Astrocyte of the cerebellum (primary cell): ENCODE measurements at regions not wholly inside any gene's neighbourhood (a gene's known extent, or its start where the extent isn't known, plus 50 kb on each side); places are given as distances from the start of the nearest gene placed in this dataset.

Source experiments
- DNase-seq: peaks from one replicate; pipeline ENCODE4 v3.0.0-alpha.2; 2011; ENCODE audit warnings: low read depth
- H3K4me3 ChIP-seq: 2 replicates; pipeline ENCODE4 v1.5.1; 2011; ENCODE audit warnings: mild to moderate bottlenecking, low read depth, low read length, moderate library complexity
- in situ Hi-C: cut with HindIII; loops from 2 replicates; pipeline ENCODE4 v1.10.0; 2017; ENCODE audit warnings: low sequenced_read_pairs
- TF ChIP-seq, protein P1 (sequence below): IDR thresholded peaks from 2 replicates; pipeline ENCODE4 v1.5.1; 2012; ENCODE audit warnings: low read length, low read depth, moderate library complexity, mild to moderate bottlenecking; ENCODE audit errors: missing control alignments

DNA sequence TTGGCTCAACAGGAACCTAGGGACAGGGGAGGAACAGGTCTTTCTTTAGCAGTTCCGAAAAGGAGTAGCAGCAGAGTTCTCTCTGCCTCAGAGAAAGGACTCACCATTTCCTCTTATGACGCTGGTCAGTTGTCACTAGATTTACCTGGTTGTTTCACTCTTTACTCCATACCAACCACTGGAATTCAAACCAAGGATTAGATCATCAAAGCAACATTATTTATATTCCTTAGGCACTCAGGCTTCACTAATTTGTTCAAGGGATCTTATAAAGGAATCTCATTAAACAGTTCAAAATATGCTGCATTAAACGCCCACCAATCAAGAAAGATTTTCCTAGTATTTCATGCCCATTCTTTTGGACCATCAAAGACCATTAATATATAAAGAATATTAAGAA lies 1129.5 kb upstream of the MAP3K7 start:
- in situ Hi-C loops, result no loop called here
- no peak overlapping the region for H3K4me3 ChIP-seq
- DNase-seq, result peak; percentile 58
- TF ChIP-seq, protein P1, sequence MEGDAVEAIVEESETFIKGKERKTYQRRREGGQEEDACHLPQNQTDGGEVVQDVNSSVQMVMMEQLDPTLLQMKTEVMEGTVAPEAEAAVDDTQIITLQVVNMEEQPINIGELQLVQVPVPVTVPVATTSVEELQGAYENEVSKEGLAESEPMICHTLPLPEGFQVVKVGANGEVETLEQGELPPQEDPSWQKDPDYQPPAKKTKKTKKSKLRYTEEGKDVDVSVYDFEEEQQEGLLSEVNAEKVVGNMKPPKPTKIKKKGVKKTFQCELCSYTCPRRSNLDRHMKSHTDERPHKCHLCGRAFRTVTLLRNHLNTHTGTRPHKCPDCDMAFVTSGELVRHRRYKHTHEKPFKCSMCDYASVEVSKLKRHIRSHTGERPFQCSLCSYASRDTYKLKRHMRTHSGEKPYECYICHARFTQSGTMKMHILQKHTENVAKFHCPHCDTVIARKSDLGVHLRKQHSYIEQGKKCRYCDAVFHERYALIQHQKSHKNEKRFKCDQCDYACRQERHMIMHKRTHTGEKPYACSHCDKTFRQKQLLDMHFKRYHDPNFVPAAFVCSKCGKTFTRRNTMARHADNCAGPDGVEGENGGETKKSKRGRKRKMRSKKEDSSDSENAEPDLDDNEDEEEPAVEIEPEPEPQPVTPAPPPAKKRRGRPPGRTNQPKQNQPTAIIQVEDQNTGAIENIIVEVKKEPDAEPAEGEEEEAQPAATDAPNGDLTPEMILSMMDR, result no peak

DNA sequence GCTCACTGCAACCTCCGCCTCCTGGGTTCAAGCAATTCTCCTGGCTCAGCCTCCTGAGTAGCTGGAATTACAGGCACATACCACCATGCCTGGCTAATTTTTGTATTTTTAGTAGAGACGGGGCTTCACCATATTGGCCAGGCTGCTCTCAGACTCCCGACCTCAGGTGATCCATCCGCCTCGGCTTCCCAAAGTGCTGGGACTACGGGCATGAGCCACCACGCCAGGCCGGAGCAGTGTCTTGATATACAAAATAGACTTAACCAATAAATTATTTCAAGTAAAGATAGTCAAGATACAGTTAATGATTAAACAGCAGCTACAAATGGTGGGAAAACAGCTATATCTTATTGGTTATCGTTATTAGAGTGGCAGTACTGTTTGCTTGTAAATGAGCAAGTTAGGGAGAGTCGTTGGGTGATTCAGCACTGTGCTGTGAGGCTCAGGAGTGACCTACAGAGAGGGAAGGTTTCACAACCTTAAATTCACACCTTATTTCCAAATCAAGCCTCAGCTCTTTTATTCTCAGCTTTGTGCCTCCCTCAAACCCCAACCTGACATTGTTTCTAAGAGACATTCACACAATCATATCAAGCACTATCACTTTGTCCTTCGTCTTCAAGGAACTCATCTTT lies 1128.4 kb upstream of the MAP3K7 start:
- no peak for DNase-seq
- H3K4me3 ChIP-seq, result no peak overlapping the region
- TF ChIP-seq, protein P1, result no peak
- in situ Hi-C loops, result no loop called here

DNA sequence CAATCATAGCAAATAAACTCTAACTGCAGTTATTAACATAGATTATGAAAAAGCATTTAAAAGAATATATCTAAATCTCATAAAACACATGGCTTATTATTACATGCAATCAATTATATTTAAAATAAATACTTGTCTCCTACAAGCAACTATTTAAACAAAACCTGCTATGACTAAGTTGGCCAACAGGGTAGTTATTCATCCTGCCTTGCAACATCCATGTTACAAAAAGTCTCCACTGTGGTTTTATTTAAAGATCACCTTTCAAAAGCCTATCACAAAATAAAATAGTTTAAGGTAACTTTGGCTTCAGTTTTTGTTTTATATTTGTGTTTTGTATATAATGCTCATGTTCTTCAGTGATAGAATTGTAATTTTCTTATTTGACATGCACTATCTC lies 1127.0 kb upstream of the MAP3K7 start:
- H3K4me3 ChIP-seq, result no peak overlapping the region
- TF ChIP-seq, protein P1, result peak; percentile 5
- in situ Hi-C loops, result no loop called here
- no peak for DNase-seq

DNA sequence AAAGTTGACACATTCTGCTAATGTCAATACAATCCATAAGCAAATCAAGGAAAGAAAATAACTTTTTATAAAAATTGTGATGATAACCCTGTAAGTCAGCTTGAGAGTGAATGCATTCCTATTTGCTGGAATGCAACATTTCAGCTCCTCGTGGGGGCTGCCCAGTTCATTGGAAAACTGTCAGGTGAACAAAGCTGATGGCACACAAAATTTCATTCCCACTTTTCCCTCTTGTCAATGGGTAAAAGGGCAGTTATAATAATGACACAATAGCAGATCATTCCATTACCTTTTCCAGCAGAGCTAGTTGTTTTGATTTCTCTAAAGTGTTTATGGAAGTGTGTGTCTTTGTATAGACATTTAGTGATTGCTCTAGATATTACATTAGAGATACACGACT lies 1124.6 kb upstream of the MAP3K7 start:
- in situ Hi-C loops, result no loop called here
- H3K4me3 ChIP-seq, result no peak overlapping the region
- TF ChIP-seq, protein P1, result no peak
- no peak for DNase-seq

DNA sequence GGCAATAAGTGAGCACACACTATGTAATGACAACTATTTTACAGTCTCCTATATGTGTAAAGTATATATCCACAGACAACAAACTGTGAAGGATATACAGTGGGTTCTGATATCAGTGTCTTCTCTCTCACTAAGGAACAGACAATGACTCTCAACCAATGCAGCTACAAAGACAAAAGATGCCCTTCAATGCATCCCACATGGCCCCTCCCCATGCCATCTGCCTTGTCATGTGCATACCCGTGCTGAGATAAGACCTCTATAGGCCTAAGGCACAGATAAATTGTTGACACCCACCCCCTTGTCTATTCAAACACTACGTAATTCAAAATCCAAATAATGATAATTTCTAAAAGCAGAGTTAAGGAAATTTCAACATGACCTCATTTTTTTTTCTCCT lies 1123.5 kb upstream of the MAP3K7 start:
- TF ChIP-seq, protein P1, result no peak
- DNase-seq, result no peak
- in situ Hi-C loops, result no loop called here
- H3K4me3 ChIP-seq, result no peak overlapping the region

DNA sequence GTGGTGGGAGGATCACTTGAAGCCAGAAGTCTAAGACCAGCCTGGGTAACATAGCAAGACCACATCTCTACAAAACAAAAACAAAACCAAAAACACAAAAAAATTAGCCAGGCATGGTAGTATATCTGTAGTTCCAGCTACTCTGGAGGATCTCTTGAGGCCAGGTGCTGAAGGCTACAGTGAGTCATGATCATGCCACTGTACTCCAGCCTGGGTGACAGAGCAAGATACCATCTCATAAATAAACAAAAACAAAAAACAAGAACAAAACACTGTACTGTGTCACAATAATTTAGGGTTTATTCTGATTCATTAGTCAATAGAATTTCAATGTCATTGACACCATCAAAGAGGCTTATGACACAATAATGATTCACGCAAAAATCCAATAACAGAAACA lies 1121.7 kb upstream of the MAP3K7 start:
- in situ Hi-C loops, result no loop called here
- DNase-seq, result no peak
- H3K4me3 ChIP-seq, result no peak overlapping the region
- TF ChIP-seq, protein P1, result no peak

DNA sequence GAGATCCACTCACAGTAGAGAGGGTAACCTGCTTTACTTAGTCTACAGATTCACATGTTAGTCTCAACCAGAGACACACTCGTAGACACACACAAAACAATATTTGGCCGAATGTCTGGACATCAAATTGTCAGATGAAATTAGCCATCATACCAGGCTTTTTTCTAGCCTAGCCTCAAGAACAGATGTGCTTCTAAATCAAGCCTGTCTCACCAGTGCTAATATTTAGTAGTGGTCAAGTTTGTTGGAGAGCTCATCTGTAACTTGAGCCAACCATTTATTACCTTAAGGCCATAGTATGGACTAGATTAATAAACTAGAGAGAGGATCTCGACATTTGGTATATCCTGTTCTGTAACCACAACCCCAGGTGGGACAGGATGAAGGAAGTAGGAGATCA lies 1118.8 kb upstream of the MAP3K7 start:
- no peak overlapping the region for H3K4me3 ChIP-seq
- in situ Hi-C loops, result no loop called here
- TF ChIP-seq, protein P1, result no peak
- DNase-seq, result no peak
